AML-193 (cell line): ENCODE measurements at regions not wholly inside any gene's neighbourhood (a gene's known extent, or its start where the extent isn't known, plus 50 kb on each side); places are given as distances from the start of the nearest gene placed in this dataset.

Experiments used
- DNase-seq, 2 experiments: peaks; one replicate each; lab custom pipeline; 2025; lab: John Stamatoyannopoulos, UW

DNA sequence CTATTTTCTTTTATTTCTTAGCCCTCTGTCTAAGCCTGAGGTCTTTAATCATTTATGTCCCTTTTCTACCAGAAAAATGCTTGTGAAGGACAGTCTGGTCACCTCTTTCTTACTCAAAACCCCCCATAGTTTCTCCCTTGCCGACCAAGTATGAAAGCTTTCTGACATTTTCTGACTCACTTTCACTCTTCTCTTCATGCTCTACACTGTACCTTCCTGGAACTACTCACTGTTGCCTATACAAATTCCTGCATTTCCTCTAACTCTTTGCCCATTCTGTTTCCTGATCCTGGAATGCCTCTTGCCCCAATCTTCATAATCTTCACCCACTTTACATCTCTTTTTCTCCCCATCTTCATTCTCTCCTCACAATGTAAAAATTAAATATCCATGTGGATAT, 380.0 kb downstream of the HHIPL2 start:
- DNase-seq, result no peak

DNA sequence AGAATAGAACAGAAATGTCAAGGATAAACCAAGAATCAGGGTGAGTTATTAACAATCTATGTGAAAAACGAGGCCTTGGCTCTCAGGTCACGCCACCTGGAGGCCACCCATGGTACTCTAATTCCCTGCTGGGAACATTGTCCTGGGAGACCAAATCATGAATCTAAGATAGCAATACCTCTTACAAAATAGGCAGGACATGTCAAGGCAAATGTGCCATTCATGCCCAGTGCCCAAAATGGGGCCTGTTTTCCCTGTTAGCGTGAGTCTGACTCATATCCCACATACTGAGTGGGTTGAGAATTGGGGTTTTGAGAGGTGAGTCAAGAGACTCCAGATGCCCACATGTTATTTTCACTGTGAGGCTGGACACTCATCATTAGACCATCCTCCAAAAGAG, 380.8 kb downstream of the HHIPL2 start:
- peak; percentile 20 to 25 for DNase-seq

DNA sequence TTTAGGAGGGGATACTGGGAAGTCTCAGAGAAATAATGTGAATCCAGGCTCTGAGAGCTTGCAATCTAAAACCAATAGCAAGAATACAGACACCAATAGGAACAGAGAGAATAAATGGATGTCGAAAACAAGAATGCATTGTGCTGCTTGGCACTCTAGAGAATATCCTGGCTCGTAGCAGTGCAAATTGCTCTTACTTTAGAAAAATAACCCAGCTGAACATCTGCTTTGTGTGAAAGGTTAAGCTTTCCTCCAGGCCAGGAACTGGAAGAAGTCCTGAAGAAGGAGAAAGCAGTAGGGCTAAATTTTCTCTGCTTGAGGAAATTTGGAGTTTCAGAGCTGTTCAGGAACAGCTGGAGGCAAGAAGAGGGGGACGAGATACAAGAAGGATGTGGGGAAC, 382.3 kb downstream of the HHIPL2 start:
- DNase-seq, result no peak

DNA sequence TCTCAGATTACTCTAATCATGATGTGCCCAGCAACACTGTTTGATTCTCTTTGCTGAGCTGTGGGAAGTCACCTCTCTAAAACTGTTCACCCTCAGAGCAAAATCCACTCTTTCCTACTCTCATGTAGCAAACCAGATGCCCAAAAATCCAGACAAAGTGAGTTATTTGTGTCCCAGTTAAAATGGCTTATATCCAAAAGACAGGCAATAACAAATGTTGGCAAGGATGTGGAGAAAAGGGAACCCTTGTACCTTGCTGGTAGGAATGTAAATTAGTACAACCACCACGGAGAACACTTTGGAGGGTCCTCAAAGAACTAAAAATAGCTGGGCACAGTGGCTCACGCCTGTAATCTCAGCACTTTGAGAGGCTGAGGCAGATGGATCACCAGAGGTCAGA, 384.0 kb downstream of the HHIPL2 start:
- DNase-seq, result no peak

DNA sequence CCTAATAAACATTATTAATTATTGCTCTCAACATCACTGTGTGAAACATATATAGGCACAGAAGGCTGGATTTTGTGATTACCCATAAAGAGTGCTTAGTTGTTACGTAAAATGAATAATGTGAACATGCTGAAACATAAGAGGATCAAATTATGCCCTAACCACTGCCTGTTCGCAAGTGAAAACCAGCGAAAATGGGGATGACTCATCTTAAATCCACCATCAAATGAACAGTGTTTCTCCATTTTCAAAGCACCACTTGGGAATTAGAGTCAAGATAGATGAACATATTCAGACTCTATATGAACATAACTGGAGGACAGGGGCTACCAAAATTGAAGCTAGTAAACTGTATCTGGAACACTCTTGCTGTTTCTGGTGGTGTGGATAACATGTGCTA, 386.2 kb downstream of the HHIPL2 start:
- DNase-seq, result no peak

DNA sequence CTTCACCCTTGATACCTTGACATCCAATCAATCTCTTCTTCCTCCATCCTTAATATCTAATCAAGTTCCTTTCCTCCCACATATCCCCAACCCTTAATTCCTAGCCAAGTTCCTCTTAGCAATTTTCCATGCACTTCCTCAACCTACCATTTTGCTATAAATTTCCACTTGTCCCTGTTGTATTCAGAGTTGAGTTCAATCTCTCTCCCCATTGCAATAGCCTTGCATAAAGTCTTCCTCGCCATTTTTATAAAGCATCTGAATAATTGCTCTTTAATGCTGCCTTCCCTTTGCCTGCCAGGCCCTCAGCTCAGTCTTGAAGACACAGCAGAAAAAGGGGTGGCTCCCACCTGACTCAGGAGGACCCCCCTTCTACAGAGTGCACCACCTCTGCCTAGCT, 390.3 kb downstream of the HHIPL2 start:
- no peak for DNase-seq

DNA sequence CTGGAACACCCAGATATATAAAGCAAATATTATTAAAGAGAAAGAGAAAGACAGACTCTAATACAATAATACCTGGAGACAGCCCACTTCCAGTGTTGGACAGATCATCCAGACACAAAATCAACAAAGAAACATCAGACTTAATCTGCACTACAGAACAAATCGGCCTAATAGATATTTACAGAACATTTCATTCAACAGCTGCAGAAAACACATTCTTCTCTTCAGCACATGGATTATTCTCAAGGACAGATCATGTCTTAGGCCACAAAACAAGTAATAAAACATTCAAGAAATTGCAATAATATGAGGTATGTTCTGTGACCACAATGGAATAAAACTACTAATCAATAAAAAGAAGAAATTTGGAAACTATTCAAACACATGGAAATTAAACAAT, 398.3 kb upstream of the DUSP10 start:
- DNase-seq, result no peak

DNA sequence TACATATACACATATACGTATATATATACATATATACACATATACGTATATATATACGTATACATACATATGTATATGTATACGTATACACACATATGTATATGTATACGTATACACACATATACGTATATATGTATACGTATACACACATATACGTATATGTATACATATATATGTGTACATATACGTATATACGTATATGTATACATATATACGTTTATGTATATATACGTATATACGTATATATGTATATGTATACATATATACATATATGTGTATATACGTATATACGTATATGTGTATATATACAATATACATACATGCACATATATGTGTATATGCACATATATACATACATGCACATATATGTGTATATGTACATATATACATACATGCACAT, 396.2 kb upstream of the DUSP10 start:
- no peak for DNase-seq

DNA sequence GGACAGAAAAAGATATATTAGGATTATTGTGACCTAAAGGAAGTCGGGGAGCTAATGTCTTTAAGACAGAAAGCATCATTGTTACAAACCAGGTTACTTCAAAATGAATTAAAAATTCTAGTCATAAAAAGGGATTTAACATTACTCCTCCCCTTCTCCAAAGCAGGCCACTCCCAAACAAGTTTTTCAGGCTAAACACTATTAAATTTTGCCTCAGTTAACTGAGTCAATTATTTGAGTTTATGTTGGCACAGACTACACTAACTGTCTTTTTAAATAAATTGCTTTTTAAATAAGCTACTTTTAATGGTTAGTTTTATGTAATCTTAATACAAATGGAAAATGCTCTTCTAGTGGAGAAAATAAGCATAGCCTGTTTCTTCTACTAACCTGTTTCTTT, 395.0 kb upstream of the DUSP10 start:
- DNase-seq, result no peak

DNA sequence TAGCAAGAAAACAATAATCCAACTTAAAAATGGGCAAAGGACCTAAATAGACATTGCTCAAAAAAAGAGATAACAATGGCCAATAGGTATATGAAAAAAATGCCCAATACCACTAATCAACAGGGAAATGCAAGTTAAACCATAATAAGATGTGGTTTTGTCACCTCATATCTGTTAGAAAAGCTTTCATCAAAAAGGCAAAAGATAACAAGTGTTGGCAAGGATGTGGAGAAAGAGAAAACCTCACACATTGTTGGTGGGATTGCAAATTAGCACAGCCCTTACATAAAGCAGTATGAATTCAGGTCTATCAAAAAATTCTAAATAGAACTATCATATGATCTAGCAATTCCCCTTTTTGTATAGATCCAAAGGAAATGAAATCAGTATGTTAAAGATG, 387.2 kb upstream of the DUSP10 start:
- DNase-seq, result no peak

DNA sequence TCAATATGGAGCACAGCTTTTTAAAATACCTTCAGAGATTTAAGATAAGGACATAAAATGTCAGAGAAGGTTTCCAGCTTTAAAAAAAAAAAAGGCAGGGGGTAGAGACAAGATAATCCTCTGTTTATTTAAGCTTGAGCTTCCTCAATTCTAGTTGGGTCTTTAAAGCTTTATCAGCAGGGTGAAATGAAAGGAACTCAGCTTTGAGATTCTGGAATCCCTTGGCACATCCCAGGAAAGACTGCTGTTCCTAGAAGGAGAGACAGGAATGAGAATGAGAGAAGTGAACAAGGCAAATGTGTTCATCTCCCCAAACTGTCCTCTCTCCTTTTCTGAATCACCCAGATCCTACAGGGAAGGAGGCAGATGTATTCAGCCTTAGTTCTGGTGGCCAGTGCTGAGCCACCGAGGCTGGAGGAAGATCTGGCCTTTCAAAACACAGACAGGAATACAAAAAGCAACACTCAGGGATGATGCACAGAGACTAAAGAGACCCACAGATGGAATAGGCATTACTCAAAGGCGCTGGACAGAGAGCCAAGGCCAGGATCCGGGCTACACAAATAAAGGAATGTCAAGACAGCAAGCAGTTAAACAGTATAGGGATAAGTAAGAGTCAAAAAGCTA, 385.8 kb upstream of the DUSP10 start:
- no peak for DNase-seq

DNA sequence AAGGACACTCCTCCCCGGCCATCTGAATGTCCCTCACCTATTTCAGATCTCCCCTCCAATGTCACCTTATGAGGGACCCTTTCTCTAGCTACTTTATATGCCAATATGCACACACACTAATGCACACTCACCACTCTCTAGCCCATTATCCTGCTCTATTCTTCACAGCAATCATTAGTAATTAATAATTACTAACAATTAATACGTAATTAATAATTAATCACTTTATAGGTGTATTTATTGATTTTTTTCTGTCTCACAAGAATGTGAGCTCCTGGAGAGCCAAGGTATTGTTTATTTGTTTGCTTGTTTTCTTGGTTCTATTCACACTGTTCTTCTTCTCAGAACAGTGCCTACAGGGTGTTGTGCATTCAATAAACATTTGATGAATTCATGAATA, 385.2 kb upstream of the DUSP10 start:
- DNase-seq, result no peak

DNA sequence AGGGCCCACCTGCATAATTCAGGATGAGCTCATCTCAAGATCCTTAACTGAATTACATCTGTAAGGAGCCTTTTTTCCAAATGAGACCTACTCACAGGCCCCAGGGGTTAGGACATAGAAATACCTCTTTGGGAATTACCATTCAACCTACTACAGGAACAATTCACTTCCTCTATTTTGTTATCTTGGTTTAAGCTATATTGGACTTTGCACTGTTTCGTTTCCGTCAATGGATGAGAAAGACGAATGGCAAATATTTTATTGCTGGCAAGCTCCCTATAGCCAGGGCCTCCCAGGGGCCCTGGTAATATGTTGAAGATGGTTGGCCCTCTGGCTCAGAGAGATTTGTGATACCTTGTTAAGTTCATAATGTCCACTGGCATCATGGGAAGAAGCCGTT, 384.2 kb upstream of the DUSP10 start:
- DNase-seq, result no peak

DNA sequence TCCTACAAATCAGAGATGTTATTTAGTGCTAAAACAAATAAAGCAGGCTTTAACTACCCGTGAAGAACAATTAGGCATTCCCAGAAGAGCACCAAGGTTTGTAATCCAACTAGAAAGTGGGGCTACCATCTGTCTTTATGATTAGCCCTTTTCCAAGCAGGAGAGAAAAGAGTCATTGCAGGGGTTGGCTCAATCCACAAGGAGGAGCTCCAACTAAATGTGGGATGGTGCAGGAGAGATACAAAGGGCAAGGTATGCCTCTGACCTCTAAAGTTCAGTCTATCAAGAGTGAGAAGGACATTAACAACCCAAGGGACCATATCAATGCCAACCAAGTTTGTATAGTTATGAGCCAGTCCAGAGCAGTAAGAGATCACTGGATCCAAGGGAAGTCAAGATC, 382.7 kb upstream of the DUSP10 start:
- DNase-seq, result no peak

DNA sequence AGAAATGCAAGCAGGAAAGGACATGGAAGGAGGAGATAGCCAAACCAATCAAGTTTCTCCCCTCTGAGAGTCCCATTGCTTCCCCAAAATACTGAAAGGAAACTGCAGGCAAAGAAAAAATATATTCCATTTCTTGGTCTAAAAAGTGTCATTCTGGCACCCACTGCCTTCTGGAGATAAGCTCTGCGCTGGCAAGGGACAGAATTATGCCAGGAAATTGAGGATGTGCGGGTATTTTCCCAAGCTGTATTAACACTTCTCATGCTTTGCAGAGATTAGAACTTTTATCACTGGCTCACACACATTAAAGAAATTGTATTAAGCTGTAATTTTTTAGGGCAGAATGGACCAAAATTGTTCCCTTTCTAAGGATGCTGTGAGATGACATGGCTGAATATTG, 381.2 kb upstream of the DUSP10 start:
- no peak for DNase-seq

DNA sequence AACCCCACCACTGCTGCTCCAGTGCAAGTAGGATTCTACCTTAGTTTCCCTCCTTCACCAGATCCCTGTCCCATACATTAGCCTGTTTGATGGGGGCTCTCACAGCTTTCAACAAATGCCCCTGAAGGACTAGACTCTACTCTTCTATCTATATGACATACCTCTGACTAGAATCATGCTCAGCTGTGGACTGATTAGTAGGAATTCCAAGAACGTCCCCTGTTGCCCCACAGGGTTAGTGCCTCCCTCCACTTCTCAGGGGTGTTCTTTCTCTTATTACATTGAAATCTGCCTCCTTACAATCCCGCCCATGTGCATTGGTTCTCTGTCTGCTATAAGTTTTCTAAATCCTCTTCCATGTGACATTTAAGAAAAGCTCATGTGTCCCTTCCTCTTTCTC, 375.9 kb upstream of the DUSP10 start:
- no peak for DNase-seq

DNA sequence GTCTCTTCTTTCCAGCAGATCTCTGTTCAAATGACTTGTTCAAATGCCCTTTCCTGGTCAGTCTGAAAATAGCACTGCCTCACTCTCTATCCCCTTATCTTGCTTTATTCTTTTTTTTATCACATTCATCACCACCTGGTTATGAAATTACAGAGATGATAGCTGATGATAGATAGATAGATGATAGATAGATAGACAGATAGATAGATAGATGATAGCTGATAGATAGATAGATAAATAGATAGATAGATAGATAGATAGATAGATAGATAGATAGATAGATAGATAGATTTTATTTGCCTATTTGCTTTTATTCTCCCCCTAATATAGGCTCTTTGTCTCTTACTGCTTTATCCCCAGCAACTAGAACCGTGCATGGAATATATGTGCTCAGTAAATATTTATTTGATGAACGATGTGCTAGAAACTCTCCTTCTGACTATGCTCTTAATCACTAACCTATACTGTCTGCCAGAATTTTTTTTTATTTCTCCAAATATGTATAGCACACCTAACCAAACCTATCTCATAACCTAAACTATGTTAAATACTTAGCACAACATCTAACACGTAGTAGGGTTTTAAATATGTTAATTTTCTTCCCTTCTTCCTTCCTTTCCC, 372.8 kb upstream of the DUSP10 start:
- DNase-seq, result no peak

DNA sequence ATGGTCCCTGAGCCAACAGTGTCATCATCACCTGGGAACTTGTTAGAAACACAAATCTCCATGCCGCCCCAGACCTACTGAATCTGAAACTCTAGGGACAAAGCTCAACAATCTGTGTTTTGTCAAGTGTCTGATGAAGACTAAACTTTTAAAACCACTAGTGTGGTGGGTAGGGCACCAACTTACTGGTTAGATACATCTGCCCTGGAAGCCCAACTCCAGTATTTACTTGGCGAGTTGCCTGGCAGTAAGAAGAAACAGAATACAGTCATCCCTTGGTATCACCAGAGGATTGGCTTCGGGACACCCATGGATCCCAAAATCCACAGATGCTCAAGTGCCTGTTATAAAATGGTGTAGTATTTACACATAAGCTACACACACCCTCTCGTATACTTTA, 367.9 kb upstream of the DUSP10 start:
- DNase-seq, result no peak

DNA sequence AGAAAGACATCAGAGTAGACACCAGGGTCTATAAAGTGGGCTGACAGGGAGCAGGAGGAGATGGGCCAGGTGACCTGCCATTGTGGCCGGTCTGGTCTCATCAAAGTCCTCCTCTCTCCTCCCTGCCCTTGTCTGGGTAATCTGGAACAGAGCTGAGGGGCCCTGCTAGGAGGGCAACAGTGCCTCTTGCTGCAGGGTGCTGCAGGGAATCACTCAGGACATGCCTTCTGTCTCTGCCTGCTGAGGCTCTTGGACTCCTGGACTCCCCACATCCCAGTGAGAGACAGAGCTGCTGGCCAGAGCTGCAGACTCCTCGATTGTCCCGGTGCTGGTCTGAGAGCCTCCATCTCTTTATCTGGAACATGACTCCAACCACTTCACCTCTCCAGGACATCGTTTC, 366.1 kb upstream of the DUSP10 start:
- DNase-seq, result no peak

DNA sequence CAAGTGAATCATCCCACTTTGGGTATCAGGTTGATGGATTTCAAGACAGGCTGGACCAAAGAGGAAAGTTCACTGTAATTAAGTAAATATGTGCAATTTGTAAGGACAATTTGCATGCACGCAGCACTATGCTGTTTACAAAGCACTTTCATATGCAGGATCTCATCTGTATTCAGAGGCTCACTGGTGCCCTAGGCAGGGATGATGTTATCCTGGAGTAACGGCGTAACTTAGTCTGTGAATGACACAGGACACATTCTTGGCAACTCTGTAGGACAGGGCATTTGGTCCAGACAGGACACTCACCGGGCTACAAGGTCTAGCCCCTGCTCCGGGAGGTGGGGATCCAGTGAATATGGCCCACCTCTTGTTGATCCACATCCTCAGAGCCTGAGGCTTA, 365.4 kb upstream of the DUSP10 start:
- DNase-seq, result no peak

DNA sequence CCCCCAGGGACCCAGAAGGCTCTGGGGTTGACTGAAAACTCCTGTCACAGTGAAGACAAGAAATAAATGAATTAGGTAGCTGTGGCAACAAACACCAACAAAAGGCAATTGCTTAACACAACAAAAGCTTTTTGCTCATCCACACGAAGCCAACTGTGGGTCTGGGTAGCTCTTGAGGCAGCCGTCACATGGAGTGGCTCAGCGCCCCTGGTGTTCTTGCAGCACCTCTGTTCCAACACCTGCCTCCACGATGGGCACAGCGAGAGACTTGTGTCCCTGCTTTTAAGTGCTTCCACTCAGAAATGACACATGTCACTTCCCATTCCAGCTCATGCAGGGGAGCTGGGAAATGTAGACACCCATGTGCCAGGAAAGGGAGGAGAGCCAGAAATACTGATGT, 364.5 kb upstream of the DUSP10 start:
- DNase-seq, result no peak

DNA sequence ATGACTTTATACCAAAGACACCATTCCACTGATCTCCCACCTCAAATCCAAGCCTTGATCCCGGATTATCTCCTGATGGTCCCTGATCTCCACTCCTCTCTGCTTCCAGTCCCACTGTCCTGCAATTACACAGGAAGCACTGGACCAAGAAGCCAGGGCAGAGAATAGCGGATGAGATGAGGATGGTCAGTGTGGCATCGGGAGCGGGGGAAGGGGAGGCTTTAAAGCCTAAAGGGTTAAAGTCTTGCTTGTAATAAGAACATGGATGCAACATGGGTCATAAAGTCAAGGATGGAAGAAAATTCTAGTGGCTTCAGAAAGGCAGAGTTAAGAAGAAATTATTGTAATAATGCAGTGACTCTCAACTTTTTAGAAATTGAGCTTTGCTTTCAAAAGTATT, 364.0 kb upstream of the DUSP10 start:
- no peak for DNase-seq

DNA sequence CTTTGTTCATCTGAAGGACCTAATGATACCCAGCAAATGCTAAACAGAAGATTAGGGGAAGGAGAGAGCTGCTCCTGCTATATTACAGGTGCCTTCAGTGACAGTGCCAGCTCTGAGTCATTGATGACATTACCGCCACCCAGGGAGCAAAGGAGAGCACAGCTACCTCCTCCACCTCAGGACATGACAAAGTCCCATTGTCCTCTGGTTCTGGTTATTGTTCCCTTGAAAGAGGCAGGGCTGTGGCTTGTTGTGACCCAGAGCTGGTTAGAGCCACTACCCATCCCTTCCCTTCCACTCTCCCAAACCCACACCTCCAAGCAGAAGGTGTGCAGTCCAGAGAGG, 363.5 kb upstream of the DUSP10 start:
- no peak for DNase-seq

DNA sequence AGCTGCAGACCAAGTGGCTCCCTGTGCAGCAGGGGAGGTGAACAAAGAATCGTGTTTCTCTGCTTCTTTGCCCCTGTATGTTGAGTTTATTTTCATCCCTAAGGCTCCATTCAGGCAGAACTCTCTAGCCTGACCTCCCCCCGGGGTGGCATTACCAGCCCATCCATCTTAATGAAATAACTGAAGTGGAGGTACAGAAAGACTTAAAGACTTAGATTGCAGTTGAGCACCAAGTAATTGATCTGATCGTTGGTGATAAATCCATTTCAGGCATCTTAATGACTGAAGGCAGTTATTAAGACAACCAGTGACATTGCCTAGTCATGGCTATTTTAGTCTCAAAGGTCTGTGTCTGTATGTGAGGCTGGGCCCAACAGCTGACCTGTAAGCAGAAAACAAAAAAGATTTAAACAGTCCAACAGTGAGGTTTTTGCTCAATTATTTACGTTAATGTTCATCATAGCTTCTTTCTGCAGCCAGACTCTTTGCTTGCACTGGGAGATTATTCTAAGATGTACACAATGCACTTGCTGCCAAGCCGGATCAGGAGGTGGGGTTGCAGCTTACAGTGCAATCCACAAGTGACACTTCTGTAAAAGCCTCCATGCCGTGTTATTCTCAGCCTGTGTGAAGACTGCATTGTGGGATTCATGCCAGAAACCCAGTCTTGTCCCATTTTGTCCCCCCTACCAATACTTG, 363.0 kb upstream of the DUSP10 start:
- no peak for DNase-seq
